H1 (cell line): ENCODE measurements at regions not wholly inside any gene's neighbourhood (a gene's known extent, or its start where the extent isn't known, plus 50 kb on each side); places are given as distances from the start of the nearest gene placed in this dataset.

Experiments used
- CTCF ChIA-PET: fragments of 300-600 bp; sonication (Branson Sonifier 250); formaldehyde crosslinking; loops from one replicate; lab custom pipeline; 2021; ENCODE audit not compliant: partially characterized antibody; lab: Charles Lee
- POLR2A ChIA-PET: fragments of 300-600 bp; sonication (Branson Sonifier 250); formaldehyde crosslinking; loops from one replicate; lab custom pipeline; 2021; ENCODE audit warnings: inconsistent platforms; ENCODE audit not compliant: partially characterized antibody; lab: Charles Lee
- DNase-seq, 2 experiments: peaks; one replicate each; pipeline versions ENCODE4 v3.0.0 to v3.0.0-alpha.2; 2010 to 2022; ENCODE audit warnings: low spot score in 2 of 2, low read depth in 1 of 2, mixed read lengths in 1 of 2
- FAIRE-seq: peaks from 2 replicates; lab custom pipeline; 2011; peaks lifted over from hg19 to GRCh38; lab: Jason Lieb, UNC
- H2AFZ ChIP-seq: 2 replicates; pipeline ENCODE4 v1.8.1; 2012; ENCODE audit warnings: low read length, inconsistent platforms
- H2AK5ac ChIP-seq: 2 replicates; pipeline ENCODE4 v1.6.1; 2013; ENCODE audit warnings: low read depth, low read length
- H2BK120ac ChIP-seq: replicated peaks from 2 replicates; pipeline ENCODE3; 2013; ENCODE audit warnings: low read depth, low read length, inconsistent platforms
- H2BK12ac ChIP-seq: 2 replicates; pipeline ENCODE4 v1.6.1; 2013; ENCODE audit warnings: low read depth, low read length
- H2BK15ac ChIP-seq: 2 replicates; pipeline ENCODE4 v1.6.1; 2013; ENCODE audit warnings: low read length
- H2BK20ac ChIP-seq: 2 replicates; pipeline ENCODE4 v1.6.1; 2013; ENCODE audit warnings: low read length
- H2BK5ac ChIP-seq: 2 replicates; pipeline ENCODE4 v1.6.1; 2013; ENCODE audit warnings: low read depth, low read length
- H3K14ac ChIP-seq: 2 replicates; pipeline ENCODE4 v1.6.1; 2013; ENCODE audit warnings: inconsistent platforms; ENCODE audit not compliant: insufficient read length
- H3K18ac ChIP-seq: 2 replicates; pipeline ENCODE4 v1.6.1; 2013; ENCODE audit warnings: low read length; ENCODE audit errors: extremely low read depth
- H3K23ac ChIP-seq: 2 replicates; pipeline ENCODE4 v1.6.1; 2013; ENCODE audit warnings: inconsistent platforms; ENCODE audit not compliant: insufficient read length
- H3K23me2 ChIP-seq: 2 replicates; pipeline ENCODE4 v1.6.1; 2013; ENCODE audit warnings: low read depth, low read length
- H3K27ac ChIP-seq: 2 replicates; pipeline ENCODE4 v1.6.1; 2011; ENCODE audit warnings: low read depth, low read length, inconsistent platforms
- H3K27me3 ChIP-seq, 4 experiments: replicated peaks in 1 of 4; 1 replicate in 1 of 4; 2 replicates in 3 of 4; pipeline versions ENCODE4 v1.6.1 to v1.8.1; 2011 to 2013; ENCODE audit warnings: low read length in 3 of 4, mild to moderate bottlenecking in 3 of 4, inconsistent platforms in 2 of 4, mixed read lengths in 2 of 4, moderate library complexity in 1 of 4; ENCODE audit not compliant: control insufficient read depth in 3 of 4, insufficient read depth in 3 of 4; ENCODE audit errors: extremely low read depth in 1 of 4
- H3K36me3 ChIP-seq, 4 experiments: 2 replicates each; pipeline versions ENCODE4 v1.6.1 to v1.8.1; 2011 to 2013; ENCODE audit warnings: mild to moderate bottlenecking in 4 of 4, low read length in 3 of 4, moderate library complexity in 2 of 4, control low read depth in 1 of 4, inconsistent platforms in 1 of 4; ENCODE audit not compliant: insufficient read depth in 4 of 4, control insufficient read depth in 2 of 4
- H3K4ac ChIP-seq: replicated peaks from 2 replicates; pipeline ENCODE3; 2013; ENCODE audit warnings: low read length, low read depth, mixed read lengths, inconsistent platforms; ENCODE audit not compliant: insufficient read length
- H3K4me1 ChIP-seq, 4 experiments: replicated peaks in 1 of 4; 1 replicate in 1 of 4; 2 replicates in 3 of 4; pipeline versions ENCODE4 v1.6.1 to v1.8.1; 2011 to 2013; ENCODE audit warnings: low read length in 3 of 4, inconsistent platforms in 2 of 4, mixed read lengths in 1 of 4; ENCODE audit not compliant: insufficient read depth in 4 of 4, control insufficient read depth in 3 of 4
- H3K4me2 ChIP-seq, 2 experiments: 2 replicates each; pipeline versions ENCODE4 v1.6.1 to v1.8.1; 2011 to 2013; ENCODE audit warnings: low read depth in 2 of 2, low read length in 2 of 2, control low read depth in 1 of 2, inconsistent platforms in 1 of 2, mild to moderate bottlenecking in 1 of 2; ENCODE audit not compliant: insufficient read depth in 1 of 2
- H3K4me3 ChIP-seq, 4 experiments: fragments of 200-600, 300-600 bp in 1 of 4; sonication (generic), shearing (Covaris generic), sonication (Bioruptor Twin) in 1 of 4; 2 replicates each; pipeline versions ENCODE4 v1.5.1 to v1.8.1; 2011 to 2016; ENCODE audit warnings: low read length in 4 of 4, low read depth in 3 of 4, control low read depth in 2 of 4, inconsistent platforms in 2 of 4, mild to moderate bottlenecking in 2 of 4, mixed read lengths in 1 of 4, moderate library complexity in 1 of 4; ENCODE audit not compliant: insufficient read depth in 2 of 4; ENCODE audit errors: extremely low read depth in 1 of 4
- H3K56ac ChIP-seq: replicated peaks from 2 replicates; pipeline ENCODE3; 2013; ENCODE audit warnings: low read depth, mild to moderate bottlenecking, mixed read lengths, low read length, inconsistent platforms; ENCODE audit not compliant: insufficient read length
- H3K79me1 ChIP-seq: 2 replicates; pipeline ENCODE4 v1.6.1; 2013; ENCODE audit warnings: low read depth, low read length, control low read depth
- H3K79me2 ChIP-seq, 2 experiments: 2 replicates each; pipeline versions ENCODE4 v1.6.1 to v1.8.1; 2012 to 2013; ENCODE audit warnings: low read length in 2 of 2, mild to moderate bottlenecking in 2 of 2, inconsistent platforms in 1 of 2; ENCODE audit not compliant: insufficient read depth in 2 of 2, control insufficient read depth in 1 of 2
- H3K9ac ChIP-seq, 4 experiments: replicated peaks in 1 of 4; 1 replicate in 1 of 4; 2 replicates in 3 of 4; pipeline versions ENCODE4 v1.6.1 to v1.8.1; 2011 to 2013; ENCODE audit warnings: low read depth in 3 of 4, low read length in 3 of 4, control low read depth in 2 of 4, mild to moderate bottlenecking in 2 of 4, moderate library complexity in 2 of 4, inconsistent platforms in 1 of 4; ENCODE audit errors: extremely low read depth in 1 of 4
- H3K9me3 ChIP-seq, 2 experiments: 2 replicates each; pipeline versions ENCODE4 v1.6.1 to v1.8.1; 2012 to 2013; ENCODE audit warnings: mild to moderate bottlenecking in 2 of 2, moderate library complexity in 2 of 2, control low read depth in 1 of 2, inconsistent platforms in 1 of 2, low read depth in 1 of 2, low read length in 1 of 2, mixed read lengths in 1 of 2; ENCODE audit not compliant: insufficient read depth in 2 of 2
- H4K20me1 ChIP-seq, 2 experiments: replicated peaks in 1 of 2; 2 replicates each; pipeline versions ENCODE3 to v1.8.1; 2011 to 2013; ENCODE audit warnings: inconsistent platforms in 2 of 2, low read length in 2 of 2, mild to moderate bottlenecking in 1 of 2; ENCODE audit not compliant: insufficient read depth in 2 of 2, control insufficient read depth in 1 of 2
- H4K5ac ChIP-seq: 2 replicates; pipeline ENCODE4 v1.6.1; 2013; ENCODE audit warnings: low read length, low read depth, mixed read lengths, inconsistent platforms; ENCODE audit not compliant: insufficient read length
- H4K8ac ChIP-seq: 2 replicates; pipeline ENCODE4 v1.8.0; 2013; ENCODE audit warnings: mild to moderate bottlenecking, moderate library complexity, low read length, inconsistent platforms; ENCODE audit not compliant: insufficient read depth; ENCODE audit errors: extremely low read depth
- H4K91ac ChIP-seq: replicated peaks from 2 replicates; pipeline ENCODE3; 2013; ENCODE audit warnings: low read length, mixed read lengths, inconsistent platforms; ENCODE audit not compliant: insufficient read length
- NRF1 ChIP-seq: IDR thresholded peaks from 2 replicates; pipeline ENCODE4 v1.6.1; 2011; ENCODE audit warnings: mild to moderate bottlenecking, low read depth, low read length, improper control_type of control experiment
- TBP ChIP-seq: IDR thresholded peaks from 2 replicates; pipeline ENCODE4 v1.6.1; 2011; ENCODE audit warnings: low read depth, low read length, improper control_type of control experiment
- TCF12 ChIP-seq: IDR thresholded peaks from 2 replicates; pipeline ENCODE4 v1.6.1; 2011; ENCODE audit warnings: low read depth, mild to moderate bottlenecking, low read length
- WGBS, 2 experiments: shearing (Covaris generic) in 1 of 2; methylation state at CpG; one replicate each; pipeline versions ENCODE4 v1.1.6 to v1.1.7; 2013 to 2015; ENCODE audit warnings: low lambda C conversion rate in 2 of 2, mixed read lengths in 2 of 2, inconsistent platforms in 1 of 2, low coverage in 1 of 2, missing lambda C conversion rate in 1 of 2; ENCODE audit not compliant: insufficient replicate concordance in 2 of 2, insufficient coverage in 1 of 2, insufficient read length in 1 of 2; ENCODE audit errors: extremely low coverage in 1 of 2, missing lambda C conversion rate in 1 of 2; 5-methylcytosine and 5-hydroxymethylcytosine counted together

- no peaks in the 10 kb centered on the region for H3K9me3 ChIP-seq
- no peaks in the 10 kb centered on the region for H3K27me3 ChIP-seq
- no peak overlapping the region for H3K56ac ChIP-seq
- H4K8ac ChIP-seq: no peak overlapping the region
- H2BK120ac ChIP-seq: no peak overlapping the region
- no peak overlapping the region for H3K14ac ChIP-seq
- H4K20me1 ChIP-seq: no peaks in the 10 kb centered on the region
- ChIA-PET CTCF (interaction anchor here (0.6 kb wide), 1 partner anchor 59 kb away, joined by 3 read pairs; no protein-coding TSS in a partner anchor), POLR2A (no interaction called here)
- H3K4me3 ChIP-seq: no peak overlapping the region
- no peaks in the 10 kb centered on the region for H3K79me1 ChIP-seq
- no peak overlapping the region for H3K9ac ChIP-seq
- H3K23ac ChIP-seq: no peak overlapping the region
- H3K36me3 ChIP-seq: no peaks in the 10 kb centered on the region; a peak in 1 of 8 replicates
- no peak overlapping the region for H2BK5ac ChIP-seq
- H3K23me2 ChIP-seq: no peaks in the 10 kb centered on the region
- no peak overlapping the region for H3K4ac ChIP-seq
- no peak overlapping the region for H2BK12ac ChIP-seq
- no peak overlapping the region for H3K4me2 ChIP-seq
- H4K5ac ChIP-seq: no peak overlapping the region
- no peak overlapping the region for H2AK5ac ChIP-seq
- no peaks in the 10 kb centered on the region for H3K4me1 ChIP-seq
- H4K91ac ChIP-seq: no peak overlapping the region
- H3K79me2 ChIP-seq: no peaks in the 10 kb centered on the region
- no peak overlapping the region for H3K18ac ChIP-seq
- no peak overlapping the region for H3K27ac ChIP-seq
- H2AFZ ChIP-seq: no peak overlapping the region
- no peak overlapping the region for H2BK20ac ChIP-seq
- 67% methylated on average over 2 of the region's 2 CpGs; no CpG with 5 or more reads in 1 of the 2 experiments for WGBS, 2 experiments
- FAIRE-seq (no peak), DNase-seq (no peak)
- H2BK15ac ChIP-seq: no peak overlapping the region
- no peak for TF ChIP-seq TCF12
- TF ChIP-seq TBP: no peak
- TF ChIP-seq NRF1: no peak
Observed at GRCh38 chr1:30173560-30173959, 549.8 kb downstream of the MATN1 start.
